Tibial artery (tissue), 4 donors: ENCODE measurements at regions not wholly inside any gene's neighbourhood (a gene's known extent, or its start where the extent isn't known, plus 50 kb on each side); places are given as distances from the start of the nearest gene placed in this dataset.

ENCODE experiments used
- DNase-seq, 2 donors: peaks; one replicate each; pipeline ENCODE4 v3.0.0-alpha.2; 2019
- H3K27ac ChIP-seq, 2 donors: fragments of 200-600 bp; sonication (generic) in 1 of 2; 1 replicate in 1 of 2; 2 replicates in 1 of 2; pipeline ENCODE4 v1.5.1; 2018 to 2019; ENCODE audit warnings: mild to moderate bottlenecking in 1 of 2
- H3K27me3 ChIP-seq, 2 donors: fragments of 200-600 bp; sonication (generic) in 1 of 2; one replicate each; pipeline versions ENCODE4 v1.5.1 to v1.6.0; 2016 to 2019
- H3K36me3 ChIP-seq, 3 donors: fragments of 200-600 bp; sonication (generic) in 2 of 3; one replicate each; pipeline ENCODE4 v1.5.1; 2016 to 2019; ENCODE audit warnings: mild to moderate bottlenecking in 2 of 3
- H3K4me1 ChIP-seq, 4 donors: fragments of 200-600 bp; sonication (generic) in 2 of 4; 1 replicate in 3 of 4; 2 replicates in 1 of 4; pipeline ENCODE4 v1.5.1; 2016 to 2019
- H3K4me3 ChIP-seq, 2 donors: fragments of 200-600 bp; sonication (generic) in 1 of 2; 1 replicate in 1 of 2; 2 replicates in 1 of 2; pipeline ENCODE4 v1.5.1; 2018 to 2019; ENCODE audit warnings: mild to moderate bottlenecking in 2 of 2
- H3K9me3 ChIP-seq, 3 donors: fragments of 200-600 bp; sonication (generic) in 1 of 3; one replicate each; pipeline ENCODE4 v1.5.1; 2016 to 2019
- intact Hi-C: fragments of 100-400 bp; cut with DNase I; formaldehyde crosslinking; loops from one replicate; pipeline ENCODE4 v1.15.0; 2023; ENCODE audit warnings: low total_unique reads
- TF ChIP-seq, protein P1 (sequence below), 2 experiments: fragments of 200-600 bp in 1 of 2; fragments of 450-650 bp in 1 of 2; IDR thresholded peaks; one replicate each; pipeline ENCODE4 v1.5.1; 2017 to 2019; ENCODE audit warnings: antibody characterized with exemption in 2 of 2, mild to moderate bottlenecking in 1 of 2, moderate library complexity in 1 of 2

DNA sequence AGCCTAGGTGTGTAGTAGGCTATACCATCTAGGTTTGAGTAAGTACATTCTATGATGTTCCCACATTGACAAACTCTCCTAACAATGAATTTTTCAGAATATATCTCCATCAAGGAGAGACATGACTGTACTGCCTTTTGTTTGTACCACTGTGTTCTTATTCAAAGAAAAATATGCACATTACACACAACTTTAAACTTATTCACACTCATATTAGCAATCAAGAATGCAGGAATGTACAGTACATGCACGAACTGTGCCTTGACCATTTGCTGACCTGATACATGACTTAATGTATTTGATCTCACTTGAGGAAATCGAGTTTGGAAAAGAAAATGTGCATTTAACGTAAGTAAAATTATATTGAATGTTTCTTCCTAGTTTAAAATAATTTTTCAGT, 525.1 kb upstream of the AGA start:
- TF ChIP-seq, protein P1, sequence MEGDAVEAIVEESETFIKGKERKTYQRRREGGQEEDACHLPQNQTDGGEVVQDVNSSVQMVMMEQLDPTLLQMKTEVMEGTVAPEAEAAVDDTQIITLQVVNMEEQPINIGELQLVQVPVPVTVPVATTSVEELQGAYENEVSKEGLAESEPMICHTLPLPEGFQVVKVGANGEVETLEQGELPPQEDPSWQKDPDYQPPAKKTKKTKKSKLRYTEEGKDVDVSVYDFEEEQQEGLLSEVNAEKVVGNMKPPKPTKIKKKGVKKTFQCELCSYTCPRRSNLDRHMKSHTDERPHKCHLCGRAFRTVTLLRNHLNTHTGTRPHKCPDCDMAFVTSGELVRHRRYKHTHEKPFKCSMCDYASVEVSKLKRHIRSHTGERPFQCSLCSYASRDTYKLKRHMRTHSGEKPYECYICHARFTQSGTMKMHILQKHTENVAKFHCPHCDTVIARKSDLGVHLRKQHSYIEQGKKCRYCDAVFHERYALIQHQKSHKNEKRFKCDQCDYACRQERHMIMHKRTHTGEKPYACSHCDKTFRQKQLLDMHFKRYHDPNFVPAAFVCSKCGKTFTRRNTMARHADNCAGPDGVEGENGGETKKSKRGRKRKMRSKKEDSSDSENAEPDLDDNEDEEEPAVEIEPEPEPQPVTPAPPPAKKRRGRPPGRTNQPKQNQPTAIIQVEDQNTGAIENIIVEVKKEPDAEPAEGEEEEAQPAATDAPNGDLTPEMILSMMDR (IDR thresholded peaks at IDR 0.05), result no peak
- intact Hi-C loops, result no loop called here
- Histone ChIP-seq H3K27ac (no peak overlapping the region), H3K36me3 (no peaks in the 10 kb centered on the region), H3K4me1 (no peaks in the 10 kb centered on the region), H3K27me3 (no peaks in the 10 kb centered on the region), H3K4me3 (no peak overlapping the region), H3K9me3 (no peaks in the 10 kb centered on the region)
- DNase-seq, result no peak

DNA sequence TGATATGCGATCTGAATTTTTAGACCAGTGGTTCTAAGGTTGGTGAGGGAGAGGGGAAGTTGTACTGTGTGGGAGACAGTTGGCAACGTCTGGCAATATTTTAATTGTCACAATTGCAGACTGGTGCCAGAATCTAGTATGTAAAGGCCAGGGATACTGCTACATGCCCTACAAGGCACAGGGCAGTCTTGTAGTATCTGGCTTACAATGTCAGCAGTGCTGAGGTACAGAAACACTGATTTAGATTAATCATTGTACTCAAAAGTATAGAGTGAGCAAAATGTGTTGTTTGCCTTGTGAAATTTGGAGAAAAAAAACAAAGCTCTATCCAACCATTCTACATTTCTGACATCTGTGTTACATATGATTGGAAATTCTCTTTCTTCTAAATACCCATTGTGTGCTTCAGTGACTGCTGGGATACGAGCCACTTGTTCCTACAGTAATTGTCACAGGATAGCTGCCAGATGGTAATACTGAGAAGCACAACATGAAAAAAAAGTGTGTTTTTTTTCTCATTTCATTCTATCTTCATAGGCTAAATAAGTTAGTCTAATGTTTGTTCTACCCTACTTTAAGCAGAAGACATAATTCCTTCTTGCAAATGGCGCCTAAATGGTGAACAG, 526.7 kb upstream of the AGA start:
- Histone ChIP-seq H3K4me3 (no peak overlapping the region), H3K27me3 (no peaks in the 10 kb centered on the region), H3K36me3 (no peaks in the 10 kb centered on the region), H3K27ac (no peak overlapping the region), H3K9me3 (no peaks in the 10 kb centered on the region), H3K4me1 (no peaks in the 10 kb centered on the region)
- no peak for DNase-seq
- TF ChIP-seq, protein P1 (IDR thresholded peaks at IDR 0.05), result no peak
- intact Hi-C loops, result no loop called here

DNA sequence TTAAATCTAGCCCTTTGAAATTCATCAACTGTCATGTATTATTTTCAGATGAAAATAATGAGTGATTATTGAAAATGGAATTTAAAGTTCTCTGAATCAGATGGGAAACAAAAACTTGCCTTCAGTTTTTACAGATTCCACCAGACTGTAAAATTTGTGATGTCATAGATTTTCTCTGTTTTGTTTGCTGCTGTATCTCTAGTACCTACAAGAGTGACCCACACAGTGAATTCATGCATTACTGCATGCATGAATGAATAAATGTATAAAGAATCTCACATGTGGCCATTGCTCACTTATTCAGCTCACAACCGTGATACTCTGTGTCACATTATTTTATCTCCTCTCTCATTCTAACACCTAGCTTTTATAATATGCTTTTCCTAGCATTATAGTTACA, 532.2 kb upstream of the AGA start:
- Histone ChIP-seq H3K9me3 (no peaks in the 10 kb centered on the region), H3K36me3 (no peaks in the 10 kb centered on the region), H3K4me3 (no peak overlapping the region), H3K27ac (no peak overlapping the region), H3K27me3 (no peaks in the 10 kb centered on the region), H3K4me1 (no peaks in the 10 kb centered on the region)
- TF ChIP-seq, protein P1 (IDR thresholded peaks at IDR 0.05), result no peak
- DNase-seq, result no peak
- intact Hi-C loops, result no loop called here

DNA sequence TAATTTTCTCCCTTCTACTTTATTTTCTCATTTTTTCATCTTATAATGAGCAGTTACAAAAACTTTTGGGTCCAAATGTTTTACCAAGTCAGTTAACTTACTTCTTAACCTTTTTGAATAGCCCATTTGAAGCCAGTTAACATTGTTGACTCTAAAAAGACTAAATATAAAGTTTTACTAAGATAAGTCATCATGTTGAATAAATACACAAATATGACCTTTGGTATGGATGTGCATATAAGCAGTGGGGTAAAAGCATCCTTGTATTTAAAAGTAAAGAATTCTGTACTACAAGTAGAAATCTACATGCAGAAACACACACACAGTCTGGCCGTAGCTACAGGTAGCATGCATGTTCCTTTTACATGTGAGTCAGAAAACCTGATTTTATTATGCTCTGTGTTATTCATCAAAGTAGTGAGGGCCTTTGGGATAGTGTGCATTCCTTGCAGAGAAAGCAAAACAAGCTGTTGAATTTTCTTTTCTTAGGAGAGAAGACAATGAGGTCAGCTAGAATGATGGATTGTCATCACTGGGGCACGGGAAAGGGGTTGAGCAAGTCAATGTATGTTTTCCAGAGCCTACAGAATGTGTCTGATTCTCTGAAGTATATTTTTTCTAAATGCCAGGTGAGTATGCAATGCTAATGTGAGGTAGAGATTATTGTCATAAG, 533.2 kb upstream of the AGA start:
- no peak for DNase-seq
- Histone ChIP-seq H3K4me3 (no peak overlapping the region), H3K27ac (no peak overlapping the region), H3K27me3 (no peaks in the 10 kb centered on the region), H3K36me3 (no peaks in the 10 kb centered on the region), H3K4me1 (no peaks in the 10 kb centered on the region), H3K9me3 (no peaks in the 10 kb centered on the region)
- TF ChIP-seq, protein P1 (IDR thresholded peaks at IDR 0.05), result no peak
- intact Hi-C loops, result no loop called here

DNA sequence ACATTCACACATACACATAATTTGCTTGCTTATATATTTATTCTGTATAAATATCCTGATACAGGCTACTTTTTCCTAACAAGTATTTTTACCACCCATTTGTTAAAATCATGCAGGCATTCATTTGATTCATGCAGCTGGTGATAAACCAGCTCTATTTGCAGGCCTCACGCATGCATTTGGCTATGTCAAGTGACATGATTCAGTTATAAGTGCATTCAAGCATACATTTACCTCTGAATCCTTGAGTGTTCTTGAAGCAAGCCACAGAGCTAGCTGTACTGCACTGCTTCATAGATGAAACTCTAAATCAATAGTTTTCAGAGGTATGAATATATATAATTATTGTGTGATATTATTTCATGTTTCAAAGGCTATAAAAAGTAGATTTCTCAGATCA, 544.0 kb upstream of the AGA start:
- H3K4me1 ChIP-seq, result no peaks in the 10 kb centered on the region
- TF ChIP-seq, protein P1 (IDR thresholded peaks at IDR 0.05), result no peak

More for the DNA sequence above, 544.0 kb upstream of the AGA start:
- H3K4me3 ChIP-seq, result no peak overlapping the region
- H3K27me3 ChIP-seq, result no peaks in the 10 kb centered on the region
- intact Hi-C loops, result no loop called here
- no peak overlapping the region for H3K27ac ChIP-seq
- no peaks in the 10 kb centered on the region for H3K9me3 ChIP-seq
- no peaks in the 10 kb centered on the region for H3K36me3 ChIP-seq
- DNase-seq, result no peak
